GM23338 (cell line): ENCODE measurements at regions not wholly inside any gene's neighbourhood (a gene's known extent, or its start where the extent isn't known, plus 50 kb on each side); places are given as distances from the start of the nearest gene placed in this dataset.

ENCODE experiments used
- ATAC-seq: fragments of 200-7000 bp; cut with Tn5 transposase; 3 replicates; pipeline ENCODE4 v1.9.1; 2020
- DNase-seq: peaks from one replicate; pipeline ENCODE4 v3.0.0-alpha.2; 2015; ENCODE audit warnings: low spot score
- H2AFZ ChIP-seq: fragments of 200-600 bp; sonication (generic); 2 replicates; pipeline ENCODE4 v1.8.0; 2016; ENCODE audit warnings: antibody characterized with exemption, mild to moderate bottlenecking, moderate library complexity
- H3F3A ChIP-seq: fragments of 200-600 bp; sonication (generic); replicated peaks from 2 replicates; pipeline ENCODE4 v1.8.0; 2017; ENCODE audit warnings: antibody characterized with exemption, mixed run types, low read depth
- H3K27ac ChIP-seq: fragments of 200-600 bp; sonication (generic); 2 replicates; pipeline ENCODE4 v1.6.1; 2016; ENCODE audit warnings: low read depth
- H3K27me3 ChIP-seq: fragments of 200-600 bp; sonication (generic); 2 replicates; pipeline ENCODE4 v1.8.0; 2016; ENCODE audit warnings: mild to moderate bottlenecking, mixed run types, moderate library complexity; ENCODE audit not compliant: insufficient read depth
- H3K36me3 ChIP-seq: fragments of 200-600 bp; sonication (generic); 2 replicates; pipeline ENCODE4 v1.8.0; 2016; ENCODE audit warnings: mild to moderate bottlenecking; ENCODE audit not compliant: insufficient read depth
- H3K4me1 ChIP-seq: fragments of 200-600 bp; sonication (generic); 2 replicates; pipeline ENCODE4 v1.8.0; 2016; ENCODE audit warnings: mild to moderate bottlenecking, moderate library complexity; ENCODE audit not compliant: insufficient read depth
- H3K4me2 ChIP-seq: fragments of 200-600 bp; sonication (generic); 2 replicates; pipeline ENCODE4 v1.7.1; 2017; ENCODE audit warnings: mixed run types
- H3K4me3 ChIP-seq: fragments of 200-600 bp; sonication (generic); 2 replicates; pipeline ENCODE4 v1.6.1; 2016; ENCODE audit warnings: mixed run types
- H3K79me2 ChIP-seq: fragments of 200-600 bp; sonication (generic); replicated peaks from 2 replicates; pipeline ENCODE4 v1.8.0; 2017; ENCODE audit warnings: mild to moderate bottlenecking; ENCODE audit not compliant: insufficient read depth
- H3K9me2 ChIP-seq: fragments of 200-600 bp; sonication (generic); 2 replicates; pipeline ENCODE4 v1.8.0; 2017; ENCODE audit not compliant: insufficient read depth
- H4K20me1 ChIP-seq: fragments of 200-600 bp; sonication (generic); replicated peaks from 2 replicates; pipeline ENCODE4 v1.8.0; 2017; ENCODE audit warnings: mild to moderate bottlenecking; ENCODE audit not compliant: insufficient read depth
- H3K27ac Mint-ChIP-seq: 2 replicates; pipeline ENCODE4 v1.8.0; 2020; ENCODE audit warnings: inconsistent platforms, mild to moderate bottlenecking, moderate library complexity, mixed read lengths
- H3K27me3 Mint-ChIP-seq: 3 replicates; pipeline ENCODE4 v1.8.0; 2022; ENCODE audit warnings: low read depth, mild to moderate bottlenecking, moderate library complexity, mixed read lengths, inconsistent platforms; ENCODE audit not compliant: insufficient read depth, poor library complexity
- H3K36me3 Mint-ChIP-seq: 3 replicates; pipeline ENCODE4 v1.8.0; 2021; ENCODE audit warnings: low read depth, mild to moderate bottlenecking, inconsistent platforms, moderate library complexity, mixed read lengths
- H3K4me1 Mint-ChIP-seq: 3 replicates; pipeline ENCODE4 v1.8.0; 2020; ENCODE audit warnings: mild to moderate bottlenecking, inconsistent platforms, mixed read lengths
- H3K4me3 Mint-ChIP-seq: 3 replicates; pipeline ENCODE4 v1.8.0; 2021; ENCODE audit warnings: moderate library complexity, mild to moderate bottlenecking, inconsistent platforms, mixed read lengths
- H3K9me3 Mint-ChIP-seq: 3 replicates; pipeline ENCODE4 v1.8.0; 2020; ENCODE audit warnings: moderate library complexity, mild to moderate bottlenecking, inconsistent platforms, mixed read lengths
- CREB1 ChIP-seq: fragments of 250-450 bp; sonication (Bioruptor Pico); IDR thresholded peaks from 2 replicates; pipeline ENCODE4 v1.5.0; 2020; ENCODE audit warnings: low read depth, mild to moderate bottlenecking, moderate library complexity
- EZH2 ChIP-seq: fragments of 200-600 bp; sonication (generic); IDR thresholded peaks from one replicate; pipeline ENCODE4 v1.8.0; 2017; ENCODE audit warnings: antibody characterized with exemption, mild to moderate bottlenecking, low read depth; ENCODE audit not compliant: unreplicated experiment
- EZH2phosphoT487 ChIP-seq: fragments of 200-600 bp; sonication (generic); IDR thresholded peaks from one replicate; pipeline ENCODE4 v1.8.1; 2018; ENCODE audit warnings: antibody characterized with exemption; ENCODE audit not compliant: unreplicated experiment
- JUNB ChIP-seq: IDR thresholded peaks from one replicate; pipeline ENCODE4 v1.6.1; 2016; ENCODE audit warnings: antibody characterized with exemption; ENCODE audit not compliant: unreplicated experiment
- NANOG ChIP-seq: IDR thresholded peaks from 2 replicates; pipeline ENCODE4 v1.6.1; 2016; ENCODE audit warnings: antibody characterized with exemption, borderline replicate concordance
- POLR2AphosphoS5 ChIP-seq: IDR thresholded peaks from 2 replicates; pipeline ENCODE4 v1.6.1; 2016; ENCODE audit warnings: antibody characterized with exemption, low read depth
- STAT1 ChIP-seq: IDR thresholded peaks from one replicate; pipeline ENCODE4 v1.6.1; 2016; ENCODE audit warnings: antibody characterized with exemption; ENCODE audit not compliant: unreplicated experiment
- ZNF114 ChIP-seq: fragments of 250-450 bp; sonication (Bioruptor Pico); IDR thresholded peaks from 2 replicates; pipeline ENCODE4 v1.5.0; 2020; ENCODE audit warnings: mild to moderate bottlenecking, moderate library complexity
- ZNF331 ChIP-seq: fragments of 250-450 bp; sonication (Bioruptor Pico); IDR thresholded peaks from 2 replicates; pipeline ENCODE4 v1.5.0; 2020; ENCODE audit warnings: low read depth, mild to moderate bottlenecking, moderate library complexity
- ZNF462 ChIP-seq: fragments of 250-450 bp; sonication (Bioruptor Pico); IDR thresholded peaks from 2 replicates; pipeline ENCODE4 v1.5.0; 2020; ENCODE audit warnings: mild to moderate bottlenecking, moderate library complexity
- TF ChIP-seq, protein P1 (sequence below): IDR thresholded peaks from one replicate; pipeline ENCODE4 v1.6.1; 2018; ENCODE audit warnings: antibody characterized with exemption; ENCODE audit not compliant: unreplicated experiment
- TF ChIP-seq, protein P2 (sequence below): IDR thresholded peaks from 2 replicates; pipeline ENCODE4 v1.6.1; 2016; ENCODE audit warnings: antibody characterized with exemption
- TF ChIP-seq, protein P3 (sequence below), 2 experiments: fragments of 200-600 bp in 1 of 2; sonication (generic) in 1 of 2; conservative IDR thresholded peaks; 2 replicates each; pipeline versions ENCODE4 v1.5.1 to v1.6.1; 2016 to 2017; ENCODE audit warnings: antibody characterized with exemption in 2 of 2, low read depth in 2 of 2, mild to moderate bottlenecking in 2 of 2, moderate library complexity in 1 of 2

- no peaks in the 10 kb centered on the region; the same call in 2 of the 3 replicates for H3K9me3 Mint-ChIP-seq
- Histone ChIP-seq H3K27ac (no peak overlapping the region), H3F3A (no peaks in the 10 kb centered on the region), H4K20me1 (no peaks in the 10 kb centered on the region), H2AFZ (no peak overlapping the region), H3K79me2 (no peaks in the 10 kb centered on the region), H3K4me1 (peaks cover 6% of the 10 kb centered on the region; the same call in 1 of the 2 replicates), H3K4me2 (no peak overlapping the region), H3K36me3 (no peaks in the 10 kb centered on the region), H3K4me3 (no peak overlapping the region), H3K27me3 (no peaks in the 10 kb centered on the region), H3K9me2 (no peaks in the 10 kb centered on the region; the same call in 1 of the 2 replicates)
- no peak overlapping the region for H3K27ac Mint-ChIP-seq
- no peak for DNase-seq
- H3K4me1 Mint-ChIP-seq = no peaks in the 10 kb centered on the region
- TF ChIP-seq EZH2 (no peak), STAT1 (no peak), POLR2AphosphoS5 (no peak), EZH2phosphoT487 (no peak), NANOG (no peak), ZNF331 (CRISPR knock-in tag) (no peak), ZNF114 (CRISPR knock-in tag) (no peak), CREB1 (CRISPR knock-in tag) (no peak), ZNF462 (CRISPR knock-in tag) (no peak), JUNB (no peak)
- TF ChIP-seq, protein P1, sequence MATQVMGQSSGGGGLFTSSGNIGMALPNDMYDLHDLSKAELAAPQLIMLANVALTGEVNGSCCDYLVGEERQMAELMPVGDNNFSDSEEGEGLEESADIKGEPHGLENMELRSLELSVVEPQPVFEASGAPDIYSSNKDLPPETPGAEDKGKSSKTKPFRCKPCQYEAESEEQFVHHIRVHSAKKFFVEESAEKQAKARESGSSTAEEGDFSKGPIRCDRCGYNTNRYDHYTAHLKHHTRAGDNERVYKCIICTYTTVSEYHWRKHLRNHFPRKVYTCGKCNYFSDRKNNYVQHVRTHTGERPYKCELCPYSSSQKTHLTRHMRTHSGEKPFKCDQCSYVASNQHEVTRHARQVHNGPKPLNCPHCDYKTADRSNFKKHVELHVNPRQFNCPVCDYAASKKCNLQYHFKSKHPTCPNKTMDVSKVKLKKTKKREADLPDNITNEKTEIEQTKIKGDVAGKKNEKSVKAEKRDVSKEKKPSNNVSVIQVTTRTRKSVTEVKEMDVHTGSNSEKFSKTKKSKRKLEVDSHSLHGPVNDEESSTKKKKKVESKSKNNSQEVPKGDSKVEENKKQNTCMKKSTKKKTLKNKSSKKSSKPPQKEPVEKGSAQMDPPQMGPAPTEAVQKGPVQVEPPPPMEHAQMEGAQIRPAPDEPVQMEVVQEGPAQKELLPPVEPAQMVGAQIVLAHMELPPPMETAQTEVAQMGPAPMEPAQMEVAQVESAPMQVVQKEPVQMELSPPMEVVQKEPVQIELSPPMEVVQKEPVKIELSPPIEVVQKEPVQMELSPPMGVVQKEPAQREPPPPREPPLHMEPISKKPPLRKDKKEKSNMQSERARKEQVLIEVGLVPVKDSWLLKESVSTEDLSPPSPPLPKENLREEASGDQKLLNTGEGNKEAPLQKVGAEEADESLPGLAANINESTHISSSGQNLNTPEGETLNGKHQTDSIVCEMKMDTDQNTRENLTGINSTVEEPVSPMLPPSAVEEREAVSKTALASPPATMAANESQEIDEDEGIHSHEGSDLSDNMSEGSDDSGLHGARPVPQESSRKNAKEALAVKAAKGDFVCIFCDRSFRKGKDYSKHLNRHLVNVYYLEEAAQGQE = no peak
- TF ChIP-seq, protein P2, sequence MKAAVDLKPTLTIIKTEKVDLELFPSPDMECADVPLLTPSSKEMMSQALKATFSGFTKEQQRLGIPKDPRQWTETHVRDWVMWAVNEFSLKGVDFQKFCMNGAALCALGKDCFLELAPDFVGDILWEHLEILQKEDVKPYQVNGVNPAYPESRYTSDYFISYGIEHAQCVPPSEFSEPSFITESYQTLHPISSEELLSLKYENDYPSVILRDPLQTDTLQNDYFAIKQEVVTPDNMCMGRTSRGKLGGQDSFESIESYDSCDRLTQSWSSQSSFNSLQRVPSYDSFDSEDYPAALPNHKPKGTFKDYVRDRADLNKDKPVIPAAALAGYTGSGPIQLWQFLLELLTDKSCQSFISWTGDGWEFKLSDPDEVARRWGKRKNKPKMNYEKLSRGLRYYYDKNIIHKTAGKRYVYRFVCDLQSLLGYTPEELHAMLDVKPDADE = no peak
- TF ChIP-seq, protein P3, sequence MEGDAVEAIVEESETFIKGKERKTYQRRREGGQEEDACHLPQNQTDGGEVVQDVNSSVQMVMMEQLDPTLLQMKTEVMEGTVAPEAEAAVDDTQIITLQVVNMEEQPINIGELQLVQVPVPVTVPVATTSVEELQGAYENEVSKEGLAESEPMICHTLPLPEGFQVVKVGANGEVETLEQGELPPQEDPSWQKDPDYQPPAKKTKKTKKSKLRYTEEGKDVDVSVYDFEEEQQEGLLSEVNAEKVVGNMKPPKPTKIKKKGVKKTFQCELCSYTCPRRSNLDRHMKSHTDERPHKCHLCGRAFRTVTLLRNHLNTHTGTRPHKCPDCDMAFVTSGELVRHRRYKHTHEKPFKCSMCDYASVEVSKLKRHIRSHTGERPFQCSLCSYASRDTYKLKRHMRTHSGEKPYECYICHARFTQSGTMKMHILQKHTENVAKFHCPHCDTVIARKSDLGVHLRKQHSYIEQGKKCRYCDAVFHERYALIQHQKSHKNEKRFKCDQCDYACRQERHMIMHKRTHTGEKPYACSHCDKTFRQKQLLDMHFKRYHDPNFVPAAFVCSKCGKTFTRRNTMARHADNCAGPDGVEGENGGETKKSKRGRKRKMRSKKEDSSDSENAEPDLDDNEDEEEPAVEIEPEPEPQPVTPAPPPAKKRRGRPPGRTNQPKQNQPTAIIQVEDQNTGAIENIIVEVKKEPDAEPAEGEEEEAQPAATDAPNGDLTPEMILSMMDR (conservative IDR thresholded peaks at IDR 0.05; ENCODE audit: low read depth in 2 of 2) = no peak
- no peak overlapping the region for H3K4me3 Mint-ChIP-seq
- ATAC-seq = no peak
- no peaks in the 10 kb centered on the region for H3K27me3 Mint-ChIP-seq
- H3K36me3 Mint-ChIP-seq = no peaks in the 10 kb centered on the region; the same call in 2 of the 3 replicates
Measured at GRCh38 chr2:66217039-66217585, 217.8 kb upstream of the MEIS1 start.
